Skeletal muscle satellite cell (primary cell): ENCODE measurements at regions not wholly inside any gene's neighbourhood (a gene's known extent, or its start where the extent isn't known, plus 50 kb on each side); places are given as distances from the start of the nearest gene placed in this dataset.

ENCODE experiments used
- H3K27me3 ChIP-seq: 2 replicates; pipeline ENCODE4 v1.7.0; 2013; ENCODE audit warnings: low read length; ENCODE audit not compliant: control insufficient read depth, insufficient read depth
- H3K36me3 ChIP-seq: 2 replicates; pipeline ENCODE4 v1.7.0; 2013; ENCODE audit warnings: mild to moderate bottlenecking, control low read depth, low read length; ENCODE audit not compliant: insufficient read depth
- H3K4me1 ChIP-seq: 2 replicates; pipeline ENCODE4 v1.7.0; 2013; ENCODE audit warnings: low read length; ENCODE audit not compliant: control insufficient read depth, insufficient read depth
- H3K4me2 ChIP-seq: 2 replicates; pipeline ENCODE4 v1.7.0; 2013; ENCODE audit warnings: mild to moderate bottlenecking, low read length
- H3K4me3 ChIP-seq: 2 replicates; pipeline ENCODE4 v1.7.0; 2013; ENCODE audit warnings: low read length
- H3K9ac ChIP-seq: 2 replicates; pipeline ENCODE4 v1.7.0; 2013; ENCODE audit warnings: mild to moderate bottlenecking, low read depth, low read length, moderate library complexity
- H3K9me3 ChIP-seq: replicated peaks from 2 replicates; pipeline ENCODE4 v1.7.0; 2013; ENCODE audit warnings: mild to moderate bottlenecking, control low read depth, low read length

DNA sequence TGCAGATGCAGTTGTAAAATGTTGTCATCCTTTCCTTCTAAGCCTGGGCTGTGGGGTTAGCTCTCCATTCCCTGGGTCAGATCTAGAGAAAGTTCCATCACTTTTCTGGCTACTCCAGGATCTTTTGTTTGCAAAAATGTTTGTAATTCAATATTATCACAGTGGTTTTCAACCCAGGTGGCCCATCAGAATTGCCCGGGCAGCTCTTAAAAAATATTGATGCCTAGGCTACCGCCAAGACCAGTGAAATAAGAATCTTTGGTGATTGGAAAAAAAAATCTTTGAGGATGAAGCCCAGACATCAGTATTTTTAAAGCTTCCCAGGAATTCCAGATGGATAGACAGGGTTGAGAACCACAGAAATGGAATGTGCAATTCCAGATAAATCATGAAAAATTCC, 232.5 kb upstream of the SPRED2 start:
- Histone ChIP-seq H3K4me3 (no peak overlapping the region), H3K27me3 (peaks cover 6% of the 10 kb centered on the region), H3K4me2 (no peak overlapping the region), H3K9ac (no peak overlapping the region), H3K9me3 (no peaks in the 10 kb centered on the region), H3K36me3 (no peaks in the 10 kb centered on the region), H3K4me1 (peaks cover 14% of the 10 kb centered on the region)

- Histone ChIP-seq H3K9me3 (no peaks in the 10 kb centered on the region), H3K36me3 (no peaks in the 10 kb centered on the region), H3K4me2 (no peak overlapping the region), H3K4me1 (peaks cover 15% of the 10 kb centered on the region), H3K27me3 (peaks cover 6% of the 10 kb centered on the region), H3K4me3 (no peak overlapping the region), H3K9ac (no peak overlapping the region)
These were observed 231.5 kb upstream of the SPRED2 start for GRCh38 chr2:65663831-65664407.

DNA sequence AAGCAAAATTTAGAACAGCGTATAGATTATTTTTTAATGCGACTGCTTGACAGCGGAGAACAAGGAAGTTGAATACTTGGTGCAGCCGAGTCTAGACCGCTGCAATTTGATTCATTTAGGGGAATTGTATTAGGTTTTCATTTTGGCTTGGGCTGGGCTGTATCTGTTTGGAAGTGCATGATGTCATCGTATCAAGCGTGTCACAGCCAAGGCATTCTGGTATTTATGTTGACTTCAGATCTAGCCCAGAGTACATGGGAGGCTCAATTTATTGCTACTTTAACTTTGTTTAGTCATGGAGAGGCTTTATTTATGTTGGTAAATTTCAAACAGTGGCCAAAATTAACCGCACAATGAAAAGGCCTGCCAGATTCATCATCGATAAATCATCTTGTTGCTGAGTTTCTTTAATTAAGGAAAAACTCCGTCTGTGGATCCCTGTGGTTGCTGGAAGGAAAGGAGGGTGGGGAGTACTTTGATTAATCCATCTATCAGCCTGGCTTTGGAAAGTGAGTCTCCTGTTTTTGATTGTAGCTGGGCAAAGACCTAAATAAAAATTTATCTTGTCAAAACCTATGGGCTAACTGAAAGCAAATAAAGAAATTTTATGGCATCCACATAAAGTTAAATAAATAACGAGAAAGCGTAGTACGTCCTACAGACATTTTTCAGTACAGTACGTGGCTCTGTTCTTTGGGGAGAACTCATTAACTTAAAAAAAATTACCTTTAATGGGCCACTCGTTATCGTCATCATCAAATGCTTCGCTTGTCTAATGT, 230.4 kb upstream of the SPRED2 start:
- Histone ChIP-seq H3K9me3 (no peaks in the 10 kb centered on the region), H3K9ac (no peak overlapping the region), H3K4me1 (peaks cover 20% of the 10 kb centered on the region), H3K27me3 (peaks cover 6% of the 10 kb centered on the region), H3K4me3 (peak overlapping the region; percentile 39), H3K36me3 (no peaks in the 10 kb centered on the region), H3K4me2 (peak overlapping the region; percentile 71)

- Histone ChIP-seq H3K9me3 (no peaks in the 10 kb centered on the region), H3K4me2 (peak overlapping the region; percentile 71), H3K4me1 (peaks cover 20% of the 10 kb centered on the region), H3K9ac (peak overlapping the region; percentile 19), H3K27me3 (peaks cover 10% of the 10 kb centered on the region), H3K36me3 (no peaks in the 10 kb centered on the region), H3K4me3 (peak overlapping the region; percentile 39)
These were observed 229.7 kb upstream of the SPRED2 start for GRCh38 chr2:65661980-65662653.

DNA sequence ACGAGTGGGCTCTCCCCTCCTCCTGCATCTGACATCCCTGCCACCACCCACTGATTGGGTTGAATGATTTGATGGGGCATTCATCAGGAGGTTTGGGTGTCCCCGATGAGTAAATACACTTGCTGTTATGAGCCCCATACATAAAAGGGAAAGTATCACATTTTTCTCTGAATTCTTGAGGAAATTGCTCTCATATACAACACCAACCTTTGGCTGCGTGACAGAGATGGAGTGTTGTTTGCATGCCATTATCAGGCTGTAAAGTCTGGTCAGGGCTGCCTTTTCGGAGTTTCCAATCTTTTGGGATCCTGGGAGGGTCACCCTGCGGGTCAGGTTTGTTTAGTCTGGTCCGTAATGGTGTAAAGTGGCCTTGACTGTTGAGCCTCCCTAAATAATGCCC, 227.9 kb upstream of the SPRED2 start:
- no peak overlapping the region for H3K4me2 ChIP-seq
- peaks cover 15% of the 10 kb centered on the region for H3K4me1 ChIP-seq
- peaks cover 15% of the 10 kb centered on the region for H3K27me3 ChIP-seq
- H3K4me3 ChIP-seq, result no peak overlapping the region
- H3K36me3 ChIP-seq, result no peaks in the 10 kb centered on the region
- H3K9ac ChIP-seq, result no peak overlapping the region
- H3K9me3 ChIP-seq, result no peaks in the 10 kb centered on the region

- Histone ChIP-seq H3K4me3 (no peak overlapping the region), H3K36me3 (no peaks in the 10 kb centered on the region), H3K9ac (no peak overlapping the region), H3K27me3 (peaks cover 15% of the 10 kb centered on the region), H3K9me3 (no peaks in the 10 kb centered on the region), H3K4me2 (no peak overlapping the region), H3K4me1 (peaks cover 15% of the 10 kb centered on the region)
These were observed 226.5 kb upstream of the SPRED2 start for GRCh38 chr2:65658881-65659280.

- H3K9me3 ChIP-seq, result no peaks in the 10 kb centered on the region
- H3K4me2 ChIP-seq, result no peak overlapping the region
- no peak overlapping the region for H3K9ac ChIP-seq
- no peak overlapping the region for H3K4me3 ChIP-seq
- peaks cover 15% of the 10 kb centered on the region for H3K27me3 ChIP-seq
- no peaks in the 10 kb centered on the region for H3K36me3 ChIP-seq
- H3K4me1 ChIP-seq, result peaks cover 15% of the 10 kb centered on the region
These were observed 225.9 kb upstream of the SPRED2 start for GRCh38 chr2:65658266-65658665.

- Histone ChIP-seq H3K27me3 (peaks cover 11% of the 10 kb centered on the region), H3K9me3 (no peaks in the 10 kb centered on the region), H3K4me2 (no peak overlapping the region), H3K36me3 (no peaks in the 10 kb centered on the region), H3K4me1 (peaks cover 6% of the 10 kb centered on the region), H3K9ac (no peak overlapping the region), H3K4me3 (no peak overlapping the region)
These were observed 223.8 kb upstream of the SPRED2 start for GRCh38 chr2:65656160-65656718.

GRCh38 chr2:65655000-65655399, 222.6 kb upstream of the SPRED2 start:
- no peak overlapping the region for H3K9ac ChIP-seq
- H3K36me3 ChIP-seq, result no peaks in the 10 kb centered on the region
- H3K27me3 ChIP-seq, result peaks cover 12% of the 10 kb centered on the region
- no peak overlapping the region for H3K4me3 ChIP-seq
- H3K4me2 ChIP-seq, result no peak overlapping the region
- no peaks in the 10 kb centered on the region for H3K9me3 ChIP-seq
- H3K4me1 ChIP-seq, result peaks cover 6% of the 10 kb centered on the region

- peaks cover 12% of the 10 kb centered on the region for H3K27me3 ChIP-seq
- H3K9me3 ChIP-seq, result no peaks in the 10 kb centered on the region
- H3K4me3 ChIP-seq, result no peak overlapping the region
- H3K4me1 ChIP-seq, result peaks cover 6% of the 10 kb centered on the region
- H3K9ac ChIP-seq, result no peak overlapping the region
- H3K36me3 ChIP-seq, result no peaks in the 10 kb centered on the region
- no peak overlapping the region for H3K4me2 ChIP-seq
These were observed 222.1 kb upstream of the SPRED2 start for GRCh38 chr2:65654496-65654895.

DNA sequence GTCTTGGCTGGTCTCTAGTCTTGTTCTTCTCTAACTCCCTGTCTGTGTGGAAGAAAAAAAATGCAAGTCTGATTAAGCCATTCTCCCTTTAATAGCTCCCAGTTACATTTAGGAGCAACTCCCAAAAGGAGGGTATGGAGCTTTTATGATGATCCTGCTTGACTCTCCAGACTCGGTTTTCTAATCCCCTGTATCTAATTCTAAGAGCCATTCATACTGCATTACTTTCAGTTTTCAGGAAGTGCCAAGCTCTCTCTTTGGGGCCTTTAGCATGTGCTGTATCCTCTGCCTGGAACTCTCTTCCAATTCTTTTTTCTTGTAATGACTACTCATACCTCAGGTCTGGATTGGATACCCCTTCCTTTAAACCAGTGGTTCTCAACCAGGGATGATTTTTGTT, 219.7 kb upstream of the SPRED2 start:
- Histone ChIP-seq H3K4me2 (no peak overlapping the region), H3K4me3 (no peak overlapping the region), H3K9ac (no peak overlapping the region), H3K9me3 (no peaks in the 10 kb centered on the region), H3K27me3 (peaks cover 26% of the 10 kb centered on the region), H3K36me3 (no peaks in the 10 kb centered on the region), H3K4me1 (no peaks in the 10 kb centered on the region)
